Activated CD4-positive, alpha-beta memory T cell treated with anti-CD3 and anti-CD28 coated beads for 36 hours (primary cell): ENCODE measurements at regions not wholly inside any gene's neighbourhood (a gene's known extent, or its start where the extent isn't known, plus 50 kb on each side); places are given as distances from the start of the nearest gene placed in this dataset.
"Not testable (repeated sequence)": the region's sequence is repeated elsewhere in the genome, so short reads cannot be mapped to it uniquely, and the experiment has no call there.

Source experiments
- CTCF ChIA-PET: fragments of 350-600 bp; sonication (Branson Sonifier 250); formaldehyde crosslinking; loops from one replicate; lab custom pipeline; 2021; ENCODE audit warnings: antibody characterized with exemption, inconsistent platforms; lab: Charles Lee
- POLR2A ChIA-PET: fragments of 350-600 bp; sonication (Branson Sonifier 250); formaldehyde crosslinking; loops from one replicate; lab custom pipeline; 2021; ENCODE audit warnings: antibody characterized with exemption; lab: Charles Lee
- DNase-seq: peaks from one replicate; pipeline ENCODE4 v3.0.0-alpha.2; 2020
- H3K27ac Mint-ChIP-seq: one replicate; pipeline ENCODE4 v1.8.0; 2021; ENCODE audit warnings: mixed read lengths
- H3K27me3 Mint-ChIP-seq: one replicate; pipeline ENCODE4 v1.8.0; 2021; ENCODE audit warnings: mixed read lengths
- H3K36me3 Mint-ChIP-seq: one replicate; pipeline ENCODE4 v1.8.0; 2021; ENCODE audit warnings: mixed read lengths
- H3K4me1 Mint-ChIP-seq: one replicate; pipeline ENCODE4 v1.8.0; 2021; ENCODE audit warnings: low read depth, mixed read lengths
- H3K4me3 Mint-ChIP-seq: one replicate; pipeline ENCODE4 v1.8.0; 2021; ENCODE audit warnings: mild to moderate bottlenecking, mixed read lengths
- H3K9me3 Mint-ChIP-seq: one replicate; pipeline ENCODE4 v1.8.0; 2021; ENCODE audit warnings: mixed read lengths
- intact Hi-C: fragments of 100-400 bp; cut with micrococcal nuclease; formaldehyde crosslinking; loops from one replicate; pipeline ENCODE4 v1.15.1; 2023

GRCh38 chr1:68820151-68820550 lies 323.3 kb upstream of the DEPDC1 start:
- Mint-ChIP-seq H3K27ac (no peak overlapping the region), H3K36me3 (no peaks in the 10 kb centered on the region), H3K27me3 (no peaks in the 10 kb centered on the region), H3K9me3 (peaks cover 5% of the 10 kb centered on the region), H3K4me3 (no peak overlapping the region), H3K4me1 (no peaks in the 10 kb centered on the region)
- no peak for DNase-seq
- POLR2A ChIA-PET: no interaction called here
- CTCF ChIA-PET: interaction anchor here (1.4 kb wide), 1 partner anchor 9 kb away, joined by 3 read pairs; no protein-coding TSS in a partner anchor
- intact Hi-C loops: no loop called here

GRCh38 chr1:68826836-68827235 lies 330.0 kb upstream of the DEPDC1 start:
- no peak overlapping the region for H3K4me3 Mint-ChIP-seq
- POLR2A ChIA-PET: no interaction called here
- H3K9me3 Mint-ChIP-seq: peaks cover 23% of the 10 kb centered on the region
- H3K36me3 Mint-ChIP-seq: no peaks in the 10 kb centered on the region
- CTCF ChIA-PET: no interaction called here
- no peak overlapping the region for H3K27ac Mint-ChIP-seq
- no peaks in the 10 kb centered on the region for H3K4me1 Mint-ChIP-seq
- intact Hi-C loops: no loop called here
- H3K27me3 Mint-ChIP-seq: no peaks in the 10 kb centered on the region
- no peak for DNase-seq

GRCh38 chr1:68827261-68827660 lies 330.4 kb upstream of the DEPDC1 start:
- Mint-ChIP-seq H3K36me3 (no peaks in the 10 kb centered on the region), H3K9me3 (peaks cover 23% of the 10 kb centered on the region), H3K4me3 (no peak overlapping the region), H3K4me1 (no peaks in the 10 kb centered on the region), H3K27ac (no peak overlapping the region), H3K27me3 (no peaks in the 10 kb centered on the region)
- no peak for DNase-seq
- intact Hi-C loops: no loop called here
- ChIA-PET CTCF (no interaction called here), POLR2A (no interaction called here)

- H3K9me3 Mint-ChIP-seq: peaks cover 23% of the 10 kb centered on the region
- intact Hi-C loops: no loop called here
- H3K27ac Mint-ChIP-seq: no peak overlapping the region
- no peak overlapping the region for H3K4me3 Mint-ChIP-seq
- CTCF ChIA-PET: no interaction called here
- no peaks in the 10 kb centered on the region for H3K36me3 Mint-ChIP-seq
- DNase-seq: no peak
- POLR2A ChIA-PET: no interaction called here
- no peaks in the 10 kb centered on the region for H3K27me3 Mint-ChIP-seq
- H3K4me1 Mint-ChIP-seq: no peaks in the 10 kb centered on the region
Observed at GRCh38 chr1:68828013-68828412, 331.1 kb upstream of the DEPDC1 start.

GRCh38 chr1:68831281-68831680 lies 334.4 kb upstream of the DEPDC1 start:
- H3K4me3 Mint-ChIP-seq: no peak overlapping the region
- no peaks in the 10 kb centered on the region for H3K27me3 Mint-ChIP-seq
- DNase-seq: no peak
- H3K4me1 Mint-ChIP-seq: no peaks in the 10 kb centered on the region
- intact Hi-C loops: no loop called here
- no peak overlapping the region for H3K27ac Mint-ChIP-seq
- no peaks in the 10 kb centered on the region for H3K36me3 Mint-ChIP-seq
- peaks cover 13% of the 10 kb centered on the region for H3K9me3 Mint-ChIP-seq
- ChIA-PET CTCF (no interaction called here), POLR2A (no interaction called here)

- Mint-ChIP-seq H3K36me3 (no peaks in the 10 kb centered on the region), H3K9me3 (peaks cover 7% of the 10 kb centered on the region), H3K4me3 (no peak overlapping the region), H3K4me1 (no peaks in the 10 kb centered on the region), H3K27me3 (no peaks in the 10 kb centered on the region), H3K27ac (no peak overlapping the region)
- ChIA-PET CTCF (no interaction called here), POLR2A (no interaction called here)
- intact Hi-C loops: no loop called here
- no peak for DNase-seq
Observed at GRCh38 chr1:68848017-68848416, 351.1 kb upstream of the DEPDC1 start.

GRCh38 chr1:68868606-68869005 lies 371.7 kb upstream of the DEPDC1 start:
- Mint-ChIP-seq H3K27me3 (no peaks in the 10 kb centered on the region), H3K4me1 (no peaks in the 10 kb centered on the region), H3K4me3 (no peak overlapping the region), H3K36me3 (no peaks in the 10 kb centered on the region), H3K9me3 (peaks cover 23% of the 10 kb centered on the region), H3K27ac (no peak overlapping the region)
- CTCF ChIA-PET: no interaction called here
- intact Hi-C loops: no loop called here
- no peak for DNase-seq
- POLR2A ChIA-PET: no interaction called here

GRCh38 chr1:68873144-68873543 lies 376.3 kb upstream of the DEPDC1 start:
- ChIA-PET POLR2A (no interaction called here), CTCF (no interaction called here)
- intact Hi-C loops: no loop called here
- H3K36me3 Mint-ChIP-seq: no peaks in the 10 kb centered on the region
- no peaks in the 10 kb centered on the region for H3K27me3 Mint-ChIP-seq
- peaks cover 16% of the 10 kb centered on the region for H3K9me3 Mint-ChIP-seq
- DNase-seq: no peak
- H3K27ac Mint-ChIP-seq: no peak overlapping the region
- no peak overlapping the region for H3K4me3 Mint-ChIP-seq
- no peaks in the 10 kb centered on the region for H3K4me1 Mint-ChIP-seq

GRCh38 chr1:68881330-68882194 lies 384.7 kb upstream of the DEPDC1 start:
- H3K27me3 Mint-ChIP-seq, POLR2A ChIA-PET, H3K9me3 Mint-ChIP-seq, H3K36me3 Mint-ChIP-seq, H3K4me1 Mint-ChIP-seq, CTCF ChIA-PET, DNase-seq, intact Hi-C loops, H3K4me3 Mint-ChIP-seq, H3K27ac Mint-ChIP-seq: not testable (repeated sequence)

- DNase-seq: no peak
- no peaks in the 10 kb centered on the region for H3K27me3 Mint-ChIP-seq
- no peak overlapping the region for H3K27ac Mint-ChIP-seq
- POLR2A ChIA-PET: no interaction called here
- intact Hi-C loops: no loop called here
- H3K9me3 Mint-ChIP-seq: peaks cover 3% of the 10 kb centered on the region
- CTCF ChIA-PET: no interaction called here
- no peak overlapping the region for H3K4me3 Mint-ChIP-seq
- no peaks in the 10 kb centered on the region for H3K4me1 Mint-ChIP-seq
- no peaks in the 10 kb centered on the region for H3K36me3 Mint-ChIP-seq
Observed at GRCh38 chr1:68889471-68889870, 392.6 kb upstream of the DEPDC1 start.

GRCh38 chr1:68890736-68891135 lies 393.9 kb upstream of the DEPDC1 start:
- H3K36me3 Mint-ChIP-seq: no peaks in the 10 kb centered on the region
- no peak overlapping the region for H3K27ac Mint-ChIP-seq
- H3K27me3 Mint-ChIP-seq: no peaks in the 10 kb centered on the region
- no peaks in the 10 kb centered on the region for H3K4me1 Mint-ChIP-seq
- POLR2A ChIA-PET: no interaction called here
- H3K4me3 Mint-ChIP-seq: no peak overlapping the region
- peaks cover 3% of the 10 kb centered on the region for H3K9me3 Mint-ChIP-seq
- intact Hi-C loops: no loop called here
- CTCF ChIA-PET: no interaction called here
- DNase-seq: no peak

- Mint-ChIP-seq H3K36me3 (no peaks in the 10 kb centered on the region), H3K27ac (no peak overlapping the region), H3K4me3 (no peak overlapping the region), H3K9me3 (peaks cover 9% of the 10 kb centered on the region), H3K27me3 (no peaks in the 10 kb centered on the region), H3K4me1 (no peaks in the 10 kb centered on the region)
- POLR2A ChIA-PET: no interaction called here
- DNase-seq: no peak
- CTCF ChIA-PET: no interaction called here
- intact Hi-C loops: no loop called here
Observed at GRCh38 chr1:68904477-68904876, 407.6 kb upstream of the DEPDC1 start.

- Mint-ChIP-seq H3K9me3 (peaks cover 9% of the 10 kb centered on the region), H3K27ac (no peak overlapping the region), H3K4me3 (no peak overlapping the region), H3K27me3 (no peaks in the 10 kb centered on the region), H3K36me3 (no peaks in the 10 kb centered on the region), H3K4me1 (no peaks in the 10 kb centered on the region)
- DNase-seq: no peak
- POLR2A ChIA-PET: no interaction called here
- CTCF ChIA-PET: no interaction called here
- intact Hi-C loops: no loop called here
Observed at GRCh38 chr1:68906431-68906830, 409.5 kb upstream of the DEPDC1 start.
